SK-N-SH treated with all-trans-retinoic acid at 6 μM for 48 hours (cell line): ENCODE measurements at regions not wholly inside any gene's neighbourhood (a gene's known extent, or its start where the extent isn't known, plus 50 kb on each side); places are given as distances from the start of the nearest gene placed in this dataset.

Source experiments
- BACH2 ChIP-seq: fragments of 250-450 bp; sonication (Bioruptor Pico); IDR thresholded peaks from 2 replicates; pipeline ENCODE4 v1.9.0; 2021; ENCODE audit warnings: mild to moderate bottlenecking, borderline replicate concordance
- RARB ChIP-seq: fragments of 250-450 bp; sonication (Bioruptor Pico); IDR thresholded peaks from 2 replicates; pipeline ENCODE4 v1.8.0; 2021; ENCODE audit warnings: mild to moderate bottlenecking, moderate library complexity
- TF ChIP-seq, protein P1 (sequence below): fragments of 250-450 bp; sonication (Bioruptor Pico); IDR thresholded peaks from 2 replicates; pipeline ENCODE4 v1.8.0; 2020; ENCODE audit warnings: mild to moderate bottlenecking, moderate library complexity, borderline replicate concordance

DNA sequence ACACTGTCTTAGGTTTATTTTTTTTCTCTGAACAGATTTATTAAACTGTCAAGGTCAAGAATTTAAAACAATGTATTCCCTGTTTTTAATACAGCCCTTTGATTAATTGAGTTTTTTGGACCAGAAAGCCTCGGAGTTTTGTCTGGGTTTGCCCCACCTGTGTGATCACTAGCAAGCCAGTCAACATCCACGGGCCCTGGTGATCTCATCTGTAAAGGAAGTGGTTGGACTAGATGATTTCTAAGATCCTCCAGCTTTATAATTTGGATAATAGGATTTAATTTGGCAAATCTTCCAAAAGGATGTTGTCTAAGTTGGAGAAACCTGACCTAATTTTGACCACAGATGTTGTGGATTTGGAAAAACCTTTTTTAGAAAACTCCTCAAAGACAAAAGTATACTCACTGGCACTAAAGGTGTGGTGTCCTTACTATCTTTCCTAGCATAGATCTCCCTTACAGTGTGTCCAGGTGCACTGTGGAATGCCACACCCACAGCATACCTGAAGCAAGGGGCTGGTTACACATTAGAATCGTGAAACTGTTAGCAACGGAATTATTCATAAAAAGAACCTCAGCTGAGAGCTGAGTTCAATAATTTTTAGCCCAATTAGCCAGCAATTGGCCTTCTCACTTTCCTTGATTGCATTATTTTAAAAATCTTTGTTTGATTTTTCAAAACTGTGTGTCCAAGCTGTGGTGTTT, 195.6 kb upstream of the ELL2 start:
- TF ChIP-seq, protein P1, sequence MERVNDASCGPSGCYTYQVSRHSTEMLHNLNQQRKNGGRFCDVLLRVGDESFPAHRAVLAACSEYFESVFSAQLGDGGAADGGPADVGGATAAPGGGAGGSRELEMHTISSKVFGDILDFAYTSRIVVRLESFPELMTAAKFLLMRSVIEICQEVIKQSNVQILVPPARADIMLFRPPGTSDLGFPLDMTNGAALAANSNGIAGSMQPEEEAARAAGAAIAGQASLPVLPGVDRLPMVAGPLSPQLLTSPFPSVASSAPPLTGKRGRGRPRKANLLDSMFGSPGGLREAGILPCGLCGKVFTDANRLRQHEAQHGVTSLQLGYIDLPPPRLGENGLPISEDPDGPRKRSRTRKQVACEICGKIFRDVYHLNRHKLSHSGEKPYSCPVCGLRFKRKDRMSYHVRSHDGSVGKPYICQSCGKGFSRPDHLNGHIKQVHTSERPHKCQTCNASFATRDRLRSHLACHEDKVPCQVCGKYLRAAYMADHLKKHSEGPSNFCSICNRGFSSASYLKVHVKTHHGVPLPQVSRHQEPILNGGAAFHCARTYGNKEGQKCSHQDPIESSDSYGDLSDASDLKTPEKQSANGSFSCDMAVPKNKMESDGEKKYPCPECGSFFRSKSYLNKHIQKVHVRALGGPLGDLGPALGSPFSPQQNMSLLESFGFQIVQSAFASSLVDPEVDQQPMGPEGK (CRISPR knock-in tag): no peak
- TF ChIP-seq BACH2 (no peak), RARB (CRISPR knock-in tag) (no peak)
